ENCODE measurements at regions not wholly inside any gene's neighbourhood (a gene's known extent, or its start where the extent isn't known, plus 50 kb on each side); places are given as distances from the start of the nearest gene placed in this dataset.

DNA sequence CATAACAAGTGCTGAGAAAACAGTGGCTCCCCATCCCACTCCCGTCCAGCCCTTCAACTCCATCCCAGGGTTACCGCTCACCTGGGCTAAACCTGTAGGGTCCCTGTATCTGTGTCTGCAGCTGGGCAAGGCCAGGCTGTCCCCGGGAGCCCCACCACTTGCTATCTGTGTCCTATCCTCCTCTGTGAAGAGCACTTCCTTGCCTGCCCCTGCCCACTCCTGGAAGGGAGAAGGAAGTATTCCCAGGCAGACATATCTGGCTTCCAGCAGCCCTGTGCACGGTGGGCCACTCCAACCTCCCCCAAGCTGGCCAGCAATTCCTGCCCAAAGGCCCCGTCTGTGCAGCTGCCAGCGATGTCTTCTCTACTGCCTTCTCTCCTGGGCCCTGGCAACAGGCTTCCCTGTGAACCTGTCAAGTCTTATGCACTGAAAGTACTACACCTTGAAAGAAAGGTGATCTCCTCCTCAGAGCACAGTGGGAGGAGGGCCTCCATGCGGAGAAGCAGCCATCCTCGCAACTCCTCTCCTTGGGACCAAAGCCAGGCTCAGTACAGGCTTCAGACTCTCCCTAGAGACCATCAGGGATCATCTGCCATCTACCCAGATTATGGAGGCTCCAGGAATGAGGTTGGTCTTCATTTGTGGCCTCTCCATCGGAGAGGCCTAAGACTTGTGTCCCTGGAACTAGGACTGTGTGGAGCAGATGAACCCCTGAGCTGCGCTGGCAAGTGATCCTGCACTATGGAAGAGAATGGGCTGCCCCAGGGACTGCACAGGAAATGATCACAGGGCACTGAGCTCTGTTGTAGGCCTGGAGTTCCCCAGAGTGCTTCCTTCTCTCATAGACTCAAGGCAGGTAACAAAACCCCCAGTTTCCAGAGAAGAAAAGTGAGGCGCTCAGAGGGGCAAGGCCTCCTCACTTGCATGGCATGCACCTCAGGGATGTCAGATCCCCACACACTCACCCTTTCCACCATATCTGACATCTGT lies 663.6 kb downstream of the BCL11B start:
- TF ChIP-seq SMC3 (conservative IDR thresholded peaks at IDR 0.05; ENCODE audit: poor library complexity) = no peak
- no peak for TF ChIP-seq POLR2AphosphoS5 (IDR thresholded peaks at IDR 0.05)
- no peak for TF ChIP-seq TAF1 (IDR thresholded peaks at IDR 0.05; ENCODE audit: low read depth)
- no peak for TF ChIP-seq EZH2 (IDR thresholded peaks at IDR 0.05; ENCODE audit: borderline replicate concordance, insufficient read depth, low read length, poor library complexity, severe bottlenecking)
- TF ChIP-seq EP300 (conservative IDR thresholded peaks at IDR 0.05; ENCODE audit: poor library complexity, severe bottlenecking) = no peak
- TF ChIP-seq, protein P1, sequence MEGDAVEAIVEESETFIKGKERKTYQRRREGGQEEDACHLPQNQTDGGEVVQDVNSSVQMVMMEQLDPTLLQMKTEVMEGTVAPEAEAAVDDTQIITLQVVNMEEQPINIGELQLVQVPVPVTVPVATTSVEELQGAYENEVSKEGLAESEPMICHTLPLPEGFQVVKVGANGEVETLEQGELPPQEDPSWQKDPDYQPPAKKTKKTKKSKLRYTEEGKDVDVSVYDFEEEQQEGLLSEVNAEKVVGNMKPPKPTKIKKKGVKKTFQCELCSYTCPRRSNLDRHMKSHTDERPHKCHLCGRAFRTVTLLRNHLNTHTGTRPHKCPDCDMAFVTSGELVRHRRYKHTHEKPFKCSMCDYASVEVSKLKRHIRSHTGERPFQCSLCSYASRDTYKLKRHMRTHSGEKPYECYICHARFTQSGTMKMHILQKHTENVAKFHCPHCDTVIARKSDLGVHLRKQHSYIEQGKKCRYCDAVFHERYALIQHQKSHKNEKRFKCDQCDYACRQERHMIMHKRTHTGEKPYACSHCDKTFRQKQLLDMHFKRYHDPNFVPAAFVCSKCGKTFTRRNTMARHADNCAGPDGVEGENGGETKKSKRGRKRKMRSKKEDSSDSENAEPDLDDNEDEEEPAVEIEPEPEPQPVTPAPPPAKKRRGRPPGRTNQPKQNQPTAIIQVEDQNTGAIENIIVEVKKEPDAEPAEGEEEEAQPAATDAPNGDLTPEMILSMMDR (IDR thresholded peaks at IDR 0.05; ENCODE audit: poor library complexity, severe bottlenecking) = no peak
- TF ChIP-seq RAD21 (conservative IDR thresholded peaks at IDR 0.05) = no peak
- no peak for TF ChIP-seq MXI1 (conservative IDR thresholded peaks at IDR 0.05; ENCODE audit: poor library complexity, severe bottlenecking)
- TF ChIP-seq, protein P2, sequence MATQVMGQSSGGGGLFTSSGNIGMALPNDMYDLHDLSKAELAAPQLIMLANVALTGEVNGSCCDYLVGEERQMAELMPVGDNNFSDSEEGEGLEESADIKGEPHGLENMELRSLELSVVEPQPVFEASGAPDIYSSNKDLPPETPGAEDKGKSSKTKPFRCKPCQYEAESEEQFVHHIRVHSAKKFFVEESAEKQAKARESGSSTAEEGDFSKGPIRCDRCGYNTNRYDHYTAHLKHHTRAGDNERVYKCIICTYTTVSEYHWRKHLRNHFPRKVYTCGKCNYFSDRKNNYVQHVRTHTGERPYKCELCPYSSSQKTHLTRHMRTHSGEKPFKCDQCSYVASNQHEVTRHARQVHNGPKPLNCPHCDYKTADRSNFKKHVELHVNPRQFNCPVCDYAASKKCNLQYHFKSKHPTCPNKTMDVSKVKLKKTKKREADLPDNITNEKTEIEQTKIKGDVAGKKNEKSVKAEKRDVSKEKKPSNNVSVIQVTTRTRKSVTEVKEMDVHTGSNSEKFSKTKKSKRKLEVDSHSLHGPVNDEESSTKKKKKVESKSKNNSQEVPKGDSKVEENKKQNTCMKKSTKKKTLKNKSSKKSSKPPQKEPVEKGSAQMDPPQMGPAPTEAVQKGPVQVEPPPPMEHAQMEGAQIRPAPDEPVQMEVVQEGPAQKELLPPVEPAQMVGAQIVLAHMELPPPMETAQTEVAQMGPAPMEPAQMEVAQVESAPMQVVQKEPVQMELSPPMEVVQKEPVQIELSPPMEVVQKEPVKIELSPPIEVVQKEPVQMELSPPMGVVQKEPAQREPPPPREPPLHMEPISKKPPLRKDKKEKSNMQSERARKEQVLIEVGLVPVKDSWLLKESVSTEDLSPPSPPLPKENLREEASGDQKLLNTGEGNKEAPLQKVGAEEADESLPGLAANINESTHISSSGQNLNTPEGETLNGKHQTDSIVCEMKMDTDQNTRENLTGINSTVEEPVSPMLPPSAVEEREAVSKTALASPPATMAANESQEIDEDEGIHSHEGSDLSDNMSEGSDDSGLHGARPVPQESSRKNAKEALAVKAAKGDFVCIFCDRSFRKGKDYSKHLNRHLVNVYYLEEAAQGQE (IDR thresholded peaks at IDR 0.05; ENCODE audit: borderline replicate concordance) = no peak
- Histone ChIP-seq H3K9me2 (ENCODE audit: insufficient read depth, low read length) (no peaks in the 10 kb centered on the region), H3K27ac (ENCODE audit: low read length) (no peak overlapping the region), H2AFZ (ENCODE audit: low read depth, low read length) (no peak overlapping the region), H3K4me2 (ENCODE audit: low read length) (no peak overlapping the region), H4K20me1 (ENCODE audit: insufficient read depth) (no peaks in the 10 kb centered on the region), H3K36me3 (ENCODE audit: insufficient read depth, low read length) (no peaks in the 10 kb centered on the region), H3K9me3 (ENCODE audit: low read length) (no peaks in the 10 kb centered on the region), H3K27me3 (ENCODE audit: insufficient read depth, low read depth, low read length) (no peaks in the 10 kb centered on the region), H3K4me3 (ENCODE audit: low read length) (no peak overlapping the region), H3K9ac (ENCODE audit: low read length) (no peak overlapping the region), H3F3A (ENCODE audit: insufficient read depth, low read length, poor library complexity, severe bottlenecking) (no peaks in the 10 kb centered on the region), H3K79me2 (replicated peaks; ENCODE audit: insufficient read depth, low read length) (no peaks in the 10 kb centered on the region)

DNA sequence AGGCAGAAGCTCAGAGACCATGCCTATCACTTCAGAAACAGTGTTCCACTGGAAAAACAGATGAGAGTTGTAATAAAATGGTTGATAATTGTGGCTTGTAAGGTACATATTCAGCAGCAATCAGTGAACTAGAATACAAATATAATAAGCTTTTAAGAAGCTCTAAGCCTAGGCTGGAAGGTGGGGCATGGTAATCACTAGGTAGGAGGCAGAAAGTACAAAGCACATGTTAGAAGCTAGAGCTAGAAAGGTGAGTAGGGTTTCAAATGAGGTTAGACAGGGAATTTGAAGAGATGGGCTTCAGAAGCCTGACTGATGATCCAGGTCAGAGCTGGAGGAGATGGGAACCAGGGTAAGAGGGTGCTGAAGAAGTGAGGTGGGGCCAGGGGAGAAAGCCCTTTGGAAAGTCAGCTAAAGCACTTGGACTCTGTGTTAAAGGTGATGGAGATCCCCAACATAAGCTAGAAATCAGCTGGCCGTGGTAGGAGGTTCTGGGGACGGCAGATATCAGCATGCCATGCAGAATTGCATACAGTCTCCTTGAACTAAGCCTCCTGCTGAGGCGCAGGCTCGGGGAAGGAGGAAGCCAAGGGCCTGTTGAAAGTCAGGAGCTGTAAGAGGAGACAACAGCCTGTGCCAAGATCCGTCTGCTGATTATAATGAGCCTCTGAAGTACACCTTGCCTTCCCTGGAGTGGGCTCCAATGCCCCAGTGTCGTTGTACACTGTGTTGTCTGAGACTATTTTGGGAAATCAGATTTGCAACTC lies 659.4 kb downstream of the BCL11B start:
- H3K4me2 ChIP-seq (ENCODE audit: low read length) = no peak overlapping the region
- no peak overlapping the region for H3K27ac ChIP-seq (ENCODE audit: low read length)
- no peak overlapping the region for H3K4me3 ChIP-seq (ENCODE audit: low read length)
- no peaks in the 10 kb centered on the region for H3K27me3 ChIP-seq (ENCODE audit: insufficient read depth, low read depth, low read length)
- H3K9ac ChIP-seq (ENCODE audit: low read length) = no peak overlapping the region
- no peaks in the 10 kb centered on the region for H3K9me2 ChIP-seq (ENCODE audit: insufficient read depth, low read length)
- no peak overlapping the region for H2AFZ ChIP-seq (ENCODE audit: low read depth, low read length)
- no peaks in the 10 kb centered on the region for H3K36me3 ChIP-seq (ENCODE audit: insufficient read depth, low read length)
- H3K9me3 ChIP-seq (ENCODE audit: low read length) = peaks cover 4% of the 10 kb centered on the region
- TF ChIP-seq RAD21 (conservative IDR thresholded peaks at IDR 0.05) (no peak), EP300 (conservative IDR thresholded peaks at IDR 0.05; ENCODE audit: poor library complexity, severe bottlenecking) (no peak), MXI1 (conservative IDR thresholded peaks at IDR 0.05; ENCODE audit: poor library complexity, severe bottlenecking) (no peak), TAF1 (IDR thresholded peaks at IDR 0.05; ENCODE audit: low read depth) (no peak), POLR2AphosphoS5 (IDR thresholded peaks at IDR 0.05) (no peak), EZH2 (IDR thresholded peaks at IDR 0.05; ENCODE audit: borderline replicate concordance, insufficient read depth, low read length, poor library complexity, severe bottlenecking) (no peak), SMC3 (conservative IDR thresholded peaks at IDR 0.05; ENCODE audit: poor library complexity) (no peak)
- TF ChIP-seq, protein P1 (IDR thresholded peaks at IDR 0.05; ENCODE audit: poor library complexity, severe bottlenecking) = no peak
- TF ChIP-seq, protein P2 (IDR thresholded peaks at IDR 0.05; ENCODE audit: borderline replicate concordance) = no peak
- no peaks in the 10 kb centered on the region for H3F3A ChIP-seq (ENCODE audit: insufficient read depth, low read length, poor library complexity, severe bottlenecking)
- no peaks in the 10 kb centered on the region for H3K79me2 ChIP-seq (replicated peaks; ENCODE audit: insufficient read depth, low read length)
- H4K20me1 ChIP-seq (ENCODE audit: insufficient read depth) = no peaks in the 10 kb centered on the region

Data from neural cell (in vitro differentiated cells).